GM12872 (cell line): ENCODE measurements at regions not wholly inside any gene's neighbourhood (a gene's known extent, or its start where the extent isn't known, plus 50 kb on each side); places are given as distances from the start of the nearest gene placed in this dataset.

Source experiments
- CTCF ChIP-seq: IDR thresholded peaks from 3 replicates; pipeline ENCODE4 v1.5.1; 2011; ENCODE audit warnings: low read depth, mild to moderate bottlenecking, low read length, moderate library complexity; ENCODE audit not compliant: insufficient read depth

- TF ChIP-seq CTCF = no peak
Measured at GRCh38 chr10:90414926-90415325, 442.9 kb downstream of the HTR7 start.

GRCh38 chr10:90417029-90417428 is 440.8 kb downstream of the HTR7 start:
- TF ChIP-seq CTCF = no peak

- no peak for TF ChIP-seq CTCF
Measured at GRCh38 chr10:90417476-90418210, 440.2 kb downstream of the HTR7 start.

- no peak for TF ChIP-seq CTCF
Measured at GRCh38 chr10:90418869-90419652, 438.8 kb downstream of the HTR7 start.

- TF ChIP-seq CTCF = no peak
Measured at GRCh38 chr10:90420637-90421318, 437.1 kb downstream of the HTR7 start.

GRCh38 chr10:90421874-90422273 is 436.0 kb downstream of the HTR7 start:
- no peak for TF ChIP-seq CTCF

- no peak for TF ChIP-seq CTCF
Measured at GRCh38 chr10:90424730-90425129, 433.1 kb downstream of the HTR7 start.
